BJ (cell line): ENCODE measurements at regions not wholly inside any gene's neighbourhood (a gene's known extent, or its start where the extent isn't known, plus 50 kb on each side); places are given as distances from the start of the nearest gene placed in this dataset.
"Not testable (repeated sequence)": the region's sequence is repeated elsewhere in the genome, so short reads cannot be mapped to it uniquely, and the experiment has no call there.

Experiments used
- CTCF ChIA-PET: fragments of 350-600 bp; formaldehyde crosslinking; extraction: SDS; loops from one replicate; lab custom pipeline; 2021; ENCODE audit warnings: antibody characterized with exemption, inconsistent platforms; lab: Yijun Ruan, JAX
- POLR2A ChIA-PET: fragments of 300-600 bp; sonication (Branson Sonifier 250); formaldehyde crosslinking; extraction: SDS; loops from one replicate; lab custom pipeline; 2021; ENCODE audit warnings: antibody characterized with exemption; lab: Charles Lee
- DNase-seq: peaks from one replicate; pipeline ENCODE4 v3.0.0-alpha.2; 2011; ENCODE audit warnings: low read depth
- H3K27me3 ChIP-seq: 2 replicates; pipeline ENCODE4 v1.6.0; 2011; ENCODE audit warnings: low read length; ENCODE audit not compliant: control insufficient read depth, insufficient read depth
- H3K36me3 ChIP-seq: 2 replicates; pipeline ENCODE4 v1.5.1; 2011; ENCODE audit warnings: low read length; ENCODE audit not compliant: control insufficient read depth, insufficient read depth
- H3K4me3 ChIP-seq: 2 replicates; pipeline ENCODE4 v1.5.1; 2011; ENCODE audit warnings: low read depth, mild to moderate bottlenecking, control low read depth, low read length
- TF ChIP-seq, protein P1 (sequence below): IDR thresholded peaks from 2 replicates; pipeline ENCODE4 v1.5.1; 2011; ENCODE audit warnings: low read depth, mild to moderate bottlenecking, control low read depth, inconsistent platforms, low read length, moderate library complexity; ENCODE audit not compliant: insufficient read depth

DNA sequence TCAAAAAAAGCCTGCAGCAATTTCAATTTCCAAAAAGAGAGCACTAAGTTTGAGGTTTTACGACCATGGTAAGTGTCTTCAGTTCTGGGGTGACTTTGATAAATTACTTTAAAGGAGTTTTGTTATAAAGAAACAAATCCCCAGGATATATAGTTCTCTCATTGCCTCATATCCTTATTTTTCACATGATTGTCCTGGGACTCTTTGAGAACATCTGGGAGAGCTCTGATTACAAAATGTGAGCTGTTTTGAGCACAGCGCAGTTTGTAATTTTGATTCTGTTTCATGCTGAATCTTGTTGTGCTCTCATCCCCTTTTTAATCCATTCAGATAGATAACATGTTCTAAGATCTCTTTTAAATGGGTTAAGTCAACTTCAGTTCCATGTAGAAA is 67.7 kb upstream of the DCN start:
- ChIA-PET POLR2A (no interaction called here), CTCF (interaction anchor here (0.8 to 1.4 kb wide), 2 partner anchors 11 to 105 kb away, joined by 3 to 4 read pairs; no protein-coding TSS in a partner anchor)
- Histone ChIP-seq H3K36me3 (no peaks in the 10 kb centered on the region), H3K4me3 (no peak overlapping the region), H3K27me3 (no peaks in the 10 kb centered on the region)
- no peak for DNase-seq
- TF ChIP-seq, protein P1, sequence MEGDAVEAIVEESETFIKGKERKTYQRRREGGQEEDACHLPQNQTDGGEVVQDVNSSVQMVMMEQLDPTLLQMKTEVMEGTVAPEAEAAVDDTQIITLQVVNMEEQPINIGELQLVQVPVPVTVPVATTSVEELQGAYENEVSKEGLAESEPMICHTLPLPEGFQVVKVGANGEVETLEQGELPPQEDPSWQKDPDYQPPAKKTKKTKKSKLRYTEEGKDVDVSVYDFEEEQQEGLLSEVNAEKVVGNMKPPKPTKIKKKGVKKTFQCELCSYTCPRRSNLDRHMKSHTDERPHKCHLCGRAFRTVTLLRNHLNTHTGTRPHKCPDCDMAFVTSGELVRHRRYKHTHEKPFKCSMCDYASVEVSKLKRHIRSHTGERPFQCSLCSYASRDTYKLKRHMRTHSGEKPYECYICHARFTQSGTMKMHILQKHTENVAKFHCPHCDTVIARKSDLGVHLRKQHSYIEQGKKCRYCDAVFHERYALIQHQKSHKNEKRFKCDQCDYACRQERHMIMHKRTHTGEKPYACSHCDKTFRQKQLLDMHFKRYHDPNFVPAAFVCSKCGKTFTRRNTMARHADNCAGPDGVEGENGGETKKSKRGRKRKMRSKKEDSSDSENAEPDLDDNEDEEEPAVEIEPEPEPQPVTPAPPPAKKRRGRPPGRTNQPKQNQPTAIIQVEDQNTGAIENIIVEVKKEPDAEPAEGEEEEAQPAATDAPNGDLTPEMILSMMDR: no peak

DNA sequence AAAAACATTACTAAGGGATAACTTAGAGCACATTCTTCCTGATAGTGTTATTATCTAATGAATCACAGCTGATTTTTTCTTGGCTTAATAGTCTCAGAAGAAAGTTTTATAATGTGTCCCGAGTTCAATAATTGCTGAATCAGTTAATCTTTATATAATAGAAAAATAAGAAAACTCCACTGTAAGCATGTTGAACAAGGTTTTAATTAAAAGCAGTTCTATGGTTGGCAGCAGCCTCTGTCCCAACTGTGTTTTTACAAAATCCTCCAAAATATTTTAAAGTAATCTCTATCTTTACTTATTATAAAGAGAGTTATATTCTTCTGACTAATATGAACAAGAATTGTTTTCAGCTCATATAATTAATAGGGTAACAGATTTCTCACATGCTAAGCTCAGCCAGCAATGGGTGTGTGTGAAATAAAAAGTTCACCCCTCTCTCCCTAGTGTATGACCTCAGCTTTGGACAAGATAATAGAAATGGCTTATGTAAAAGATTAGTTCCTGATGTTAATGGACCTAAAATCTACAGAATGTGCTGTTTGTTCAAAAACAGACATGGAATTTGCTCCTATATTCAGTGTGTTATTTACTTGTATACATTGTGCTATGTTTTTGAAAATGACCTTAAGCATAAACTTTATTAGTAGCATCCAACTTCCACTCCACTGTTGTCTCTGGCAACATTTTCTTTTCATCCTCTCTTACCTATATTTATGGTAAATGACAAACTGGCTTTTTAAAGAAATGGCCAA is 67.1 kb upstream of the DCN start:
- ChIA-PET CTCF (interaction anchor here (0.8 to 1.4 kb wide), 2 partner anchors 11 to 105 kb away, joined by 3 to 4 read pairs; no protein-coding TSS in a partner anchor), POLR2A (interaction anchor here (0.7 kb wide), 1 partner anchor 126 kb away, joined by 25 read pairs; no protein-coding TSS in a partner anchor)
- Histone ChIP-seq H3K4me3 (no peak overlapping the region), H3K27me3 (no peaks in the 10 kb centered on the region), H3K36me3 (no peaks in the 10 kb centered on the region)
- TF ChIP-seq, protein P1: no peak
- DNase-seq: peak; percentile 60

DNA sequence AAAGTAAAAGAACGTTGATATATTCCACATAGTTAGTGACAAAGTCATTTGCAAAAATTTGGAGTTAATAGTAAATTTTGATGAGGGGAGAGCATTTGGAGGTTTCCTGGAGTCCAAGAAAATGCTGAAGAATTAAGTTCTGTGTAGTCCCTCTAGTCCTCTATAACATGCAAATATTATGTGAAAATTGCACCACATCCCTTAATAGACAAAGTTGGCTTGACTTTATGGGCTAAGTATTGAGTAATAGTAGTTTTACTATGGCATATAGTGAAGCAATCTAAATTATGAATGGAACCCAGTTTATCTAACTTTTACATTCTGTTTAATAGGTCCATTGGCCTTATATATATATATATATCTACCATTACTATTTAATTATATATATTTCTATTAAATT is 66.4 kb upstream of the DCN start:
- Histone ChIP-seq H3K36me3 (no peaks in the 10 kb centered on the region), H3K4me3 (no peak overlapping the region), H3K27me3 (no peaks in the 10 kb centered on the region)
- TF ChIP-seq, protein P1: no peak
- POLR2A ChIA-PET: interaction anchor here (0.7 kb wide), 1 partner anchor 126 kb away, joined by 25 read pairs; no protein-coding TSS in a partner anchor
- CTCF ChIA-PET: no interaction called here
- DNase-seq: peak; percentile 32

DNA sequence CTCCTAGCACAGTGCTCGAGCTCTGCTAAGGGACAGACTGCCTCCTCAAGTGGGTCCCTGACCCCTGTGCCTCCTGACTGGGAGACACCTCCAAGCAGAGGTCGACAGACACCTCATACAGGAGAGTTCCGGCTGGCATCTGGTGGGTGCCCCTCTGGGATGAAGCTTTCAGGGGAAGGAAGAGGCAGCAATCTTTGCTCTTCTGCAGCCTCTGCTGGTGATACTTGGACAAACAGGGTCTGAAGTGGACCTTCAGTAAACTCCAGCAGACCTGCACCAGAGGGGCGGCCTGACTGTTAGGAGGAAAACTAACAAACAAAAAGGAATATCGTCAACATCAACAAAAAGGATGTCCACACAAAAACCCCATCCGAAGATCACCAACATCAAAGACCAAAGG is 60.6 kb upstream of the DCN start:
- POLR2A ChIA-PET, H3K27me3 ChIP-seq, H3K4me3 ChIP-seq, H3K36me3 ChIP-seq, DNase-seq: not testable (repeated sequence)
- CTCF ChIA-PET: interaction anchor here (0.8 to 4.0 kb wide), 14 partner anchors 11 to 265 kb away, joined by 3 to 34 read pairs (median 4); no protein-coding TSS in a partner anchor
- TF ChIP-seq, protein P1: peak; percentile 72

DNA sequence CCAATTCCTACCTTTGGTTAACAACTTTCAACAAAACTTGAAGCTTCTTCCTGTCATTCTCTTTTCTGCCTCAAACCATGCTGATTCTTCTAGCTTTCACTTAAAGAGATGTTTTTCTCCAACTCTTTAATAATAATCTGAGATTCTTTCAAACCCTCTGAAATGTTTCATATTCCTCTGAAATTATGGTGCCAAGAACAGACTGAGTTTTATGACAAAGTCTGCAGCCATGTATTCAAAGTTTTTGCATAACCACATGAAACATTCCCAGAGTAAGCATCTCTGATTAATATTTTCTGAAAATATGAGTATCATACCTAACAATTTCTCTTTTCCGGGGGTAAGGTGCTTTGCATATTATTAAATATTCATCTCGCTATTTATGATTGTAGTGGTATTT is 59.1 kb upstream of the DCN start:
- TF ChIP-seq, protein P1: no peak
- Histone ChIP-seq H3K36me3 (no peaks in the 10 kb centered on the region), H3K27me3 (no peaks in the 10 kb centered on the region), H3K4me3 (no peak overlapping the region)
- POLR2A ChIA-PET: interaction anchor here (0.5 kb wide), 1 partner anchor 264 kb away, joined by 4 read pairs; no protein-coding TSS in a partner anchor
- DNase-seq: no peak
- CTCF ChIA-PET: interaction anchor here (0.7 to 4.0 kb wide), 4 partner anchors 63 to 256 kb away, joined by 3 to 34 read pairs (median 4); no protein-coding TSS in a partner anchor
